K562 (cell line): ENCODE measurements at regions not wholly inside any gene's neighbourhood (a gene's known extent, or its start where the extent isn't known, plus 50 kb on each side); places are given as distances from the start of the nearest gene placed in this dataset.
A peak's percentile ranks its signal among the peaks of the same experiment; 100 is the strongest.

Experiments
- ARID4B ChIP-seq: sonication (generic); formaldehyde crosslinking; IDR thresholded peaks from 2 replicates; pipeline ENCODE4 v1.8.0; 2022; ENCODE audit warnings: mild to moderate bottlenecking, missing genetic modification reagents
- CBFA2T2 ChIP-seq: fragments of 450-650 bp; conservative IDR thresholded peaks from 2 replicates; pipeline ENCODE4 v1.6.1; 2017; ENCODE audit warnings: mild to moderate bottlenecking
- ELF2 ChIP-seq: fragments of 250-450 bp; sonication (Bioruptor Pico); IDR thresholded peaks from 2 replicates; pipeline ENCODE4 v1.5.0; 2021; ENCODE audit warnings: mild to moderate bottlenecking
- GABPA ChIP-seq: fragments of 200-800 bp; sonication (Bioruptor generic); conservative IDR thresholded peaks from 2 replicates; pipeline ENCODE4 v1.6.1; 2016; ENCODE audit warnings: low read depth, missing genetic modification characterization, missing compliant biosample characterization
- HNRNPUL1 ChIP-seq: fragments of 200-400 bp; formaldehyde crosslinking; IDR thresholded peaks from 2 replicates; pipeline ENCODE4 v1.6.1; 2017; ENCODE audit warnings: low read length
- MCM2 ChIP-seq: fragments of 450-650 bp; IDR thresholded peaks from 2 replicates; pipeline ENCODE4 v1.6.1; 2017; ENCODE audit warnings: low read depth, mild to moderate bottlenecking
- MEF2A ChIP-seq: IDR thresholded peaks from 2 replicates; pipeline ENCODE4 v1.6.1; 2011; ENCODE audit warnings: low read depth, mild to moderate bottlenecking, low read length, moderate library complexity; ENCODE audit not compliant: control insufficient read depth
- NFRKB ChIP-seq: fragments of 450-650 bp; IDR thresholded peaks from 2 replicates; pipeline ENCODE4 v1.6.1; 2016; ENCODE audit warnings: low read depth
- PCBP1 ChIP-seq: fragments of 200-400 bp; formaldehyde crosslinking; IDR thresholded peaks from 2 replicates; pipeline ENCODE4 v1.6.1; 2018; ENCODE audit warnings: mild to moderate bottlenecking, low read depth, low read length; ENCODE audit not compliant: poor library complexity, severe bottlenecking
- SAFB ChIP-seq: fragments of 200-400 bp; formaldehyde crosslinking; IDR thresholded peaks from 2 replicates; pipeline ENCODE4 v1.6.1; 2017; ENCODE audit warnings: low read depth, low read length, borderline replicate concordance
- SMARCE1 ChIP-seq: fragments of 450-650 bp; IDR thresholded peaks from 2 replicates; pipeline ENCODE4 v1.7.1; 2016; ENCODE audit warnings: mild to moderate bottlenecking
- TGIF2 ChIP-seq: sonication (generic); formaldehyde crosslinking; IDR thresholded peaks from 2 replicates; pipeline ENCODE4 v1.8.1; 2022; ENCODE audit warnings: mild to moderate bottlenecking, missing genetic modification reagents, moderate library complexity
- ZKSCAN8 ChIP-seq: fragments of 200-800 bp; sonication (Bioruptor generic); IDR thresholded peaks from 2 replicates; pipeline ENCODE4 v1.6.1; 2016; ENCODE audit warnings: missing genetic modification characterization, missing compliant biosample characterization
- ZNF3 ChIP-seq: fragments of 250-450 bp; sonication (Bioruptor Pico); IDR thresholded peaks from 2 replicates; pipeline ENCODE4 v1.5.0; 2021; ENCODE audit warnings: mild to moderate bottlenecking, moderate library complexity
- ZNF512 ChIP-seq: IDR thresholded peaks from 2 replicates; pipeline ENCODE4 v1.6.1; 2016; ENCODE audit warnings: missing genetic modification characterization, missing compliant biosample characterization
- ZNF586 ChIP-seq: fragments of 450-650 bp; formaldehyde crosslinking; conservative IDR thresholded peaks from 2 replicates; pipeline ENCODE4 v1.4.0; 2020; ENCODE audit warnings: mild to moderate bottlenecking, moderate library complexity
- ZZZ3 ChIP-seq: fragments of 450-650 bp; IDR thresholded peaks from 2 replicates; pipeline ENCODE4 v1.6.1; 2016; ENCODE audit warnings: antibody characterized with exemption, mild to moderate bottlenecking, moderate library complexity
- TF ChIP-seq, protein P1 (sequence below): fragments of 450-650 bp; IDR thresholded peaks from one replicate; pipeline ENCODE4 v1.6.1; 2018; ENCODE audit warnings: mild to moderate bottlenecking, moderate library complexity; ENCODE audit not compliant: partially characterized antibody
- TF ChIP-seq, protein P2 (sequence below): sonication (generic); formaldehyde crosslinking; IDR thresholded peaks from 2 replicates; pipeline ENCODE4 v1.8.1; 2023; ENCODE audit warnings: mild to moderate bottlenecking, missing genetic modification reagents, moderate library complexity

DNA sequence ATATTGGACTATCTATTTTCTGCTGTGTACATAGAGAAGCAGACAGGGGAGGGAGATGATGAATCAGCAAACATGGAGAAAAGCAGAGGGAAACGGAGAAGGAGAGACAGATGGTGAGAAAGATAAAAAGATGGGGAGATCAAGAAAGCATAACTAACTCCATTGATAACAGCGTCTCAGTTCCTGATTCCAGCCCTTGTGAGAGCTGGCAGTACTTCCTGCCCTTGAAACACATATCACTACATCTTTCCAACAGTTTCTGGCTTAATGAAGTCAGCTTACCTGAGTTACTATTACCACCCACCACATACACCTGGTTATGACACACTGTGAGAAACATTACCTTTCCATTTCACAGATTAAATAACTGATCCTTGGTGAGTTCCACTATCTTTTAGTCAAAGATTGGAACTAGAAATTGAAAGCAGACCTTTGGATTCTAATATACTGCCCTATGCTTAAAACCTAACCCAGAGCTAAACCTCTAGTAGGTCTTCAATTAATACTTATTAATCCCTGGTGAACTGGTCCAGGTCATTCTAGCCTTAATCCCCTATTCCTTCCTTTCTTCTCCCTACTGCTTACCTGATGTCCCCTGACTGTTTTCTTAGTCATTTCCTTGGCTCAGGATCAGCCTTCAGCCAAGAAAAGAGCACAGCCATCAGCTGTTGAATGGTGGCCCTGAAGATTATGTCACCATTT, 346.6 kb upstream of the CCL2 start (continued):
- TF ChIP-seq PCBP1 (no peak), MEF2A (no peak), SMARCE1 (peak; percentile 89), ZNF512 (no peak), ZKSCAN8 (0 out of 2 replicates have a peak, but pooled peaks have one; percentile 32), ZNF3 (peak; percentile 82), ELF2 (CRISPR knock-in tag) (peak; percentile 93), ARID4B (no peak), HNRNPUL1 (no peak), TGIF2 (CRISPR knock-in tag) (no peak), ZNF586 (CRISPR knock-in tag) (no peak), NFRKB (peak; percentile 67; the same call in 1 of the 2 replicates), GABPA (tag) (no peak), SAFB (no peak), MCM2 (no peak), ZZZ3 (no peak), CBFA2T2 (peak; percentile 76)
- TF ChIP-seq, protein P1, sequence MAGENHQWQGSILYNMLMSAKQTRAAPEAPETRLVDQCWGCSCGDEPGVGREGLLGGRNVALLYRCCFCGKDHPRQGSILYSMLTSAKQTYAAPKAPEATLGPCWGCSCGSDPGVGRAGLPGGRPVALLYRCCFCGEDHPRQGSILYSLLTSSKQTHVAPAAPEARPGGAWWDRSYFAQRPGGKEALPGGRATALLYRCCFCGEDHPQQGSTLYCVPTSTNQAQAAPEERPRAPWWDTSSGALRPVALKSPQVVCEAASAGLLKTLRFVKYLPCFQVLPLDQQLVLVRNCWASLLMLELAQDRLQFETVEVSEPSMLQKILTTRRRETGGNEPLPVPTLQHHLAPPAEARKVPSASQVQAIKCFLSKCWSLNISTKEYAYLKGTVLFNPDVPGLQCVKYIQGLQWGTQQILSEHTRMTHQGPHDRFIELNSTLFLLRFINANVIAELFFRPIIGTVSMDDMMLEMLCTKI: no peak
- TF ChIP-seq, protein P2, sequence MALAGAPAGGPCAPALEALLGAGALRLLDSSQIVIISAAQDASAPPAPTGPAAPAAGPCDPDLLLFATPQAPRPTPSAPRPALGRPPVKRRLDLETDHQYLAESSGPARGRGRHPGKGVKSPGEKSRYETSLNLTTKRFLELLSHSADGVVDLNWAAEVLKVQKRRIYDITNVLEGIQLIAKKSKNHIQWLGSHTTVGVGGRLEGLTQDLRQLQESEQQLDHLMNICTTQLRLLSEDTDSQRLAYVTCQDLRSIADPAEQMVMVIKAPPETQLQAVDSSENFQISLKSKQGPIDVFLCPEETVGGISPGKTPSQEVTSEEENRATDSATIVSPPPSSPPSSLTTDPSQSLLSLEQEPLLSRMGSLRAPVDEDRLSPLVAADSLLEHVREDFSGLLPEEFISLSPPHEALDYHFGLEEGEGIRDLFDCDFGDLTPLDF (CRISPR knock-in tag): no peak
- TF ChIP-seq, all 486 proteins: peak for 194
